DOHH2 (cell line): ENCODE measurements at regions not wholly inside any gene's neighbourhood (a gene's known extent, or its start where the extent isn't known, plus 50 kb on each side); places are given as distances from the start of the nearest gene placed in this dataset.

Source experiments
- CTCF ChIP-seq: fragments of 200-600 bp; sonication (generic); IDR thresholded peaks from one replicate; pipeline ENCODE4 v1.5.1; 2014; ENCODE audit warnings: antibody characterized with exemption, mild to moderate bottlenecking, low read depth, low read length; ENCODE audit not compliant: poor library complexity, severe bottlenecking
- EZH2phosphoT487 ChIP-seq: fragments of 200-600 bp; sonication (generic); IDR thresholded peaks from 2 replicates; pipeline ENCODE4 v1.6.1; 2017; ENCODE audit warnings: borderline replicate concordance, mild to moderate bottlenecking, antibody characterized with exemption, low read length, moderate library complexity, mixed read lengths

GRCh38 chr5:155898284-155898683, 428.7 kb upstream of the SGCD start:
- no peak for TF ChIP-seq CTCF
- no peak for TF ChIP-seq EZH2phosphoT487
